ENCODE measurements at regions not wholly inside any gene's neighbourhood (a gene's known extent, or its start where the extent isn't known, plus 50 kb on each side); places are given as distances from the start of the nearest gene placed in this dataset.

DNA sequence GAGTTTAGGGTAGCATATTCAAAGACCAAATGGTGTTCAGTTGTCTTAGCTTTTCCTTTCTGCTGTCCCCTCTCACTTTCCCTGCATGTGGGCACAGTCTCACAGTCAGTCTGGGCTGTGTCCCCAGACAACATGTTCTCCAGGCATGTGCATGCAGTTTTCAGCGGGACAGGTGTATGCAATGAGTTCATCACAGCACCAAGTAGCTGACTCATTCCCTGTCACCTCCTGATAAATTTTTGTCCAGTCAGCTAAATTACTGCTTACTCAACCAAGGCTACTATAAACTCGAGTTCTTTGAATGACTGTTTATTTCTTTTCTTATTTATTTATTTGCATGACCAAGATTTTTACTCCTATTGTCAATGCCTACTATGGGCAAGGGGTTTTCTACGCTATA, 148.8 kb upstream of the CDH19 start:
- Mint-ChIP-seq H3K27ac (ENCODE audit: unreplicated experiment) (no peak overlapping the region), H3K4me1 (ENCODE audit: low read depth) (peaks cover 9% of the 10 kb centered on the region), H3K9me3 (ENCODE audit: low read depth) (no peaks in the 10 kb centered on the region), H3K27me3 (ENCODE audit: low read depth) (no peaks in the 10 kb centered on the region), H3K4me3 (ENCODE audit: unreplicated experiment) (no peak overlapping the region), H3K36me3 (ENCODE audit: low read depth) (no peaks in the 10 kb centered on the region)
- TF ChIP-seq, protein P1, sequence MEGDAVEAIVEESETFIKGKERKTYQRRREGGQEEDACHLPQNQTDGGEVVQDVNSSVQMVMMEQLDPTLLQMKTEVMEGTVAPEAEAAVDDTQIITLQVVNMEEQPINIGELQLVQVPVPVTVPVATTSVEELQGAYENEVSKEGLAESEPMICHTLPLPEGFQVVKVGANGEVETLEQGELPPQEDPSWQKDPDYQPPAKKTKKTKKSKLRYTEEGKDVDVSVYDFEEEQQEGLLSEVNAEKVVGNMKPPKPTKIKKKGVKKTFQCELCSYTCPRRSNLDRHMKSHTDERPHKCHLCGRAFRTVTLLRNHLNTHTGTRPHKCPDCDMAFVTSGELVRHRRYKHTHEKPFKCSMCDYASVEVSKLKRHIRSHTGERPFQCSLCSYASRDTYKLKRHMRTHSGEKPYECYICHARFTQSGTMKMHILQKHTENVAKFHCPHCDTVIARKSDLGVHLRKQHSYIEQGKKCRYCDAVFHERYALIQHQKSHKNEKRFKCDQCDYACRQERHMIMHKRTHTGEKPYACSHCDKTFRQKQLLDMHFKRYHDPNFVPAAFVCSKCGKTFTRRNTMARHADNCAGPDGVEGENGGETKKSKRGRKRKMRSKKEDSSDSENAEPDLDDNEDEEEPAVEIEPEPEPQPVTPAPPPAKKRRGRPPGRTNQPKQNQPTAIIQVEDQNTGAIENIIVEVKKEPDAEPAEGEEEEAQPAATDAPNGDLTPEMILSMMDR (IDR thresholded peaks at IDR 0.05), result no peak
- DNase-seq (ENCODE audit: low spot score), result no peak

DNA sequence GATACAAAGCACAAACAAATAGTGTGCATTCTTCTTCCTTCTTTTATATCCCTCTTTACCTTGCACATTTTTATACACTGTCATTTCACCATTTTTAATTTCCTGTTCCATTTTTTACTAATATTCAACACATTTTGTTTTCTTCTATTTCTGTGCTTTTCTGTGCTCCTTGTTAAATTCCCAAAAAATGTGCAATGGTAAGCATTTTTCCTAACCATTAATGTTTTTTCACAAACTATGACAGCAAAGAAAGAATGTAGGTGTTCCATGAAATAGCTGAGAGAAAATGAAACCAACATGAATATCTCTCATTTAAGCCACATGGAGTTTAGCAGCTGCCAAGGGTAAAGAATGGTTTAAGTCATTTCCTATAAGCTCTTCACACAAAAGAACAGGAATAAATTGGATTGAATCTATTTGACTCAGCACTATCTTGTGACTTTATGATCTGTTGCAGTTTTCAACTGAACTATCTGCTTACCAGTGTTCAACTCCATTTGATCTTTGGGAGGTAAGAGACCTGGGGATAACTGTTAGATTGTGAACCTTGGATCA, 145.7 kb upstream of the CDH19 start:
- peaks cover 9% of the 10 kb centered on the region for H3K4me1 Mint-ChIP-seq (ENCODE audit: low read depth)
- H3K4me3 Mint-ChIP-seq (ENCODE audit: unreplicated experiment), result no peak overlapping the region
- no peaks in the 10 kb centered on the region for H3K9me3 Mint-ChIP-seq (ENCODE audit: low read depth)
- TF ChIP-seq, protein P1 (IDR thresholded peaks at IDR 0.05), result peak; percentile 28
- H3K27me3 Mint-ChIP-seq (ENCODE audit: low read depth), result no peaks in the 10 kb centered on the region
- no peaks in the 10 kb centered on the region for H3K36me3 Mint-ChIP-seq (ENCODE audit: low read depth)
- no peak overlapping the region for H3K27ac Mint-ChIP-seq (ENCODE audit: unreplicated experiment)
- DNase-seq (ENCODE audit: low spot score), result no peak

DNA sequence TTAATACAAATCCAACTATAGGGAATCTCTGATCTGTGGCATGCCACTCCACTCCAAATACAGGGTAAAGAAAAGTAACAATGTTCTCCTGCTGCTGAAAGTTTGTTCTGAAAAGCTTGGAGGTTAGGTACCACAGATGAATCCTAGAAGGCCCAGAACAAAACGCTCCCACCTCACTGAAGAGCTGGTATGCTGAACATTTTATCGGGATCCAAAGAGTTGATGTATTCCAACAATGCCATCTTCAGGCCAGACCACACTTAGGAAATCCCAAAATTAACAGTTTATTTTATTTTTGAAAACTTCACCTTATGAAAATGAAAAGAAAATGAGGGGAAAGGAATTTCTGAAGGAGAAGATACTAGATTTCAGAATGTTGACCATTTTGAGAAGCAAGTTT, 145.1 kb upstream of the CDH19 start:
- no peak for DNase-seq (ENCODE audit: low spot score)
- peaks cover 9% of the 10 kb centered on the region for H3K4me1 Mint-ChIP-seq (ENCODE audit: low read depth)
- H3K4me3 Mint-ChIP-seq (ENCODE audit: unreplicated experiment), result no peak overlapping the region
- TF ChIP-seq, protein P1 (IDR thresholded peaks at IDR 0.05), result peak; percentile 80
- H3K36me3 Mint-ChIP-seq (ENCODE audit: low read depth), result no peaks in the 10 kb centered on the region
- H3K27ac Mint-ChIP-seq (ENCODE audit: unreplicated experiment), result no peak overlapping the region
- no peaks in the 10 kb centered on the region for H3K27me3 Mint-ChIP-seq (ENCODE audit: low read depth)
- no peaks in the 10 kb centered on the region for H3K9me3 Mint-ChIP-seq (ENCODE audit: low read depth)

DNA sequence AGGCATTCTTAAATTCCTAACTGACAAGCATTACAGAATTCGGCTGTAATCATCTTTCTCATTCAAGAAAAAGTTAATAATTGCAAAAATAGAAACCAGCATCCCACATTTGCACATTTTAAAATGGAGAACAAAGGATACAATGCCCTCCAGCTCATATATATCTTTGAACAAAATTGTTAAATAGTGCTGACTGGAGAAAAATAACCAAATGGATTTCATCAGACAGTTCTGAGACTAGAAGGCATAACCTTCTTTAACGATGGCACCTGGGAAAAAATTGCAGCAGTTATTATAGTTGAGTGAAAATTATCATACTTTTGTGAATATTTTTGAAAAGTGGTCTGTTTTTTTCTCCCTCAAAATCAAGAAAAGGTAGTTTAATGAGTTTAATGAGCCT, 138.9 kb upstream of the CDH19 start:
- no peak overlapping the region for H3K4me3 Mint-ChIP-seq (ENCODE audit: unreplicated experiment)
- H3K4me1 Mint-ChIP-seq (ENCODE audit: low read depth), result peaks cover 16% of the 10 kb centered on the region
- H3K27ac Mint-ChIP-seq (ENCODE audit: unreplicated experiment), result no peak overlapping the region
- no peaks in the 10 kb centered on the region for H3K27me3 Mint-ChIP-seq (ENCODE audit: low read depth)
- no peaks in the 10 kb centered on the region for H3K36me3 Mint-ChIP-seq (ENCODE audit: low read depth)
- TF ChIP-seq, protein P1 (IDR thresholded peaks at IDR 0.05), result no peak
- H3K9me3 Mint-ChIP-seq (ENCODE audit: low read depth), result no peaks in the 10 kb centered on the region
- DNase-seq (ENCODE audit: low spot score), result no peak

DNA sequence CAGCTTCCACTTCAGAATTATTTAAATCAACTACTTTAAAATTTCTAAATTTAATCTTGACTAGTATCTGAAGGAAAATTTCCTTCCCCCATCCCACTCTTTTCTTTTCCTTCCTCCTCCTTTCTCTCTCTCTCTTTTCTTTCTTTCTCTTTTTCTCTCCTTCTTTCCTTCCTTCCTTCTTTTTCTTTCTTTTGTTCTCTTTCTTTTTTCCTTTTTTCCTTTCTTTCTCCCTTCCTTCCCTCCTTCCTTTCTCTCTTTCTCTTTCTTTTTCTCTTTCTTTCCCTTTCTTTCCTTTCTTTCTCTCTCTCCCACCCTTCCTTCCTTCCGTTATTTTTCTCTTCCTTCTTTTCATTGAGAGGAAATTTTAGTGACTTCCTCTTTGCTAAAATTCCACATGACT, 132.0 kb upstream of the CDH19 start:
- no peak for DNase-seq (ENCODE audit: low spot score)
- TF ChIP-seq, protein P1 (IDR thresholded peaks at IDR 0.05), result no peak
- Mint-ChIP-seq H3K27ac (ENCODE audit: unreplicated experiment) (no peak overlapping the region), H3K36me3 (ENCODE audit: low read depth) (no peaks in the 10 kb centered on the region), H3K4me1 (ENCODE audit: low read depth) (peaks cover 3% of the 10 kb centered on the region), H3K4me3 (ENCODE audit: unreplicated experiment) (no peak overlapping the region), H3K9me3 (ENCODE audit: low read depth) (no peaks in the 10 kb centered on the region), H3K27me3 (ENCODE audit: low read depth) (no peaks in the 10 kb centered on the region)

All from chondrocyte (in vitro differentiated cells).